GM18520 (cell line): ENCODE measurements at regions not wholly inside any gene's neighbourhood (a gene's known extent, or its start where the extent isn't known, plus 50 kb on each side); places are given as distances from the start of the nearest gene placed in this dataset.

ENCODE experiments used
- ATAC-seq: cut with Tn5 transposase; IDR thresholded peaks from one replicate; pipeline ENCODE4 v1.9.1; 2021; ENCODE audit not compliant: unreplicated experiment

GRCh38 chr13:47628666-47629065, 372.4 kb downstream of the SUCLA2 start:
- no peak for ATAC-seq

GRCh38 chr13:47623862-47624261, 377.2 kb downstream of the SUCLA2 start:
- no peak for ATAC-seq

- no peak for ATAC-seq
Observed at GRCh38 chr13:47621931-47622330, 379.1 kb downstream of the SUCLA2 start.

GRCh38 chr13:47611664-47612288, 389.3 kb downstream of the SUCLA2 start:
- ATAC-seq: no peak

- no peak for ATAC-seq
Observed at GRCh38 chr13:47610687-47611086, 390.4 kb downstream of the SUCLA2 start.

- ATAC-seq: no peak
Observed at GRCh38 chr13:47603365-47603764, 397.7 kb downstream of the SUCLA2 start.

- ATAC-seq: no peak
Observed at GRCh38 chr13:47598340-47598911, 402.6 kb downstream of the SUCLA2 start.

- ATAC-seq: no peak
Observed at GRCh38 chr13:47594833-47595232, 406.2 kb downstream of the SUCLA2 start.

GRCh38 chr13:47592256-47592655, 408.8 kb downstream of the SUCLA2 start:
- no peak for ATAC-seq

- no peak for ATAC-seq
Observed at GRCh38 chr13:47588676-47589075, 412.4 kb downstream of the SUCLA2 start.

- no peak for ATAC-seq
Observed at GRCh38 chr13:47572375-47572774, 428.7 kb downstream of the SUCLA2 start.

GRCh38 chr13:47564041-47564440, 437.0 kb downstream of the SUCLA2 start:
- ATAC-seq: no peak

- no peak for ATAC-seq
Observed at GRCh38 chr13:47556703-47557102, 444.4 kb downstream of the SUCLA2 start.

- ATAC-seq: no peak
Observed at GRCh38 chr13:47555235-47555634, 445.8 kb downstream of the SUCLA2 start.

- no peak for ATAC-seq
Observed at GRCh38 chr13:47553329-47553977, 447.6 kb downstream of the SUCLA2 start.

GRCh38 chr13:47549219-47549752, 451.8 kb downstream of the SUCLA2 start:
- ATAC-seq: no peak

- no peak for ATAC-seq
Observed at GRCh38 chr13:47548294-47548840, 452.7 kb downstream of the SUCLA2 start.

- ATAC-seq: no peak
Observed at GRCh38 chr13:47546391-47547225, 454.5 kb downstream of the SUCLA2 start.

- ATAC-seq: no peak
Observed at GRCh38 chr13:47545201-47546024, 455.7 kb downstream of the SUCLA2 start.

GRCh38 chr13:47539317-47539716, 461.8 kb downstream of the SUCLA2 start:
- ATAC-seq: no peak
